ENCODE measurements at regions not wholly inside any gene's neighbourhood (a gene's known extent, or its start where the extent isn't known, plus 50 kb on each side); places are given as distances from the start of the nearest gene placed in this dataset.

- H3K4me3 Mint-ChIP-seq = no peak overlapping the region
- no peaks in the 10 kb centered on the region for H3K27me3 Mint-ChIP-seq (ENCODE audit: low read depth)
- H3K27ac Mint-ChIP-seq = no peak overlapping the region
- DNase-seq (ENCODE audit: low spot score) (no peak), ATAC-seq (no peak)
- peaks cover 5% of the 10 kb centered on the region for H3K9me3 Mint-ChIP-seq
- no peak for TF ChIP-seq USF2 (CRISPR knock-in tag; IDR thresholded peaks at IDR 0.05)
- TF ChIP-seq ETV6 (CRISPR knock-in tag; IDR thresholded peaks at IDR 0.05) = no peak
- TF ChIP-seq ESRRA (CRISPR knock-in tag; IDR thresholded peaks at IDR 0.05; ENCODE audit: borderline replicate concordance) = no peak
- no peak for TF ChIP-seq FOXP1 (CRISPR knock-in tag; IDR thresholded peaks at IDR 0.05; ENCODE audit: borderline replicate concordance)
- TF ChIP-seq USF1 (CRISPR knock-in tag; IDR thresholded peaks at IDR 0.05) = no peak
- TF ChIP-seq ATF2 (CRISPR knock-in tag; IDR thresholded peaks at IDR 0.05; ENCODE audit: borderline replicate concordance, low read depth) = no peak
- no peaks in the 10 kb centered on the region for H3K36me3 Mint-ChIP-seq
- ChIA-PET CTCF (no interaction called here), POLR2A (no interaction called here)
- H3K4me1 Mint-ChIP-seq = peaks cover 51% of the 10 kb centered on the region
Observed at GRCh38 chr1:56193656-56194055, 385.7 kb downstream of the PLPP3 start.

- DNase-seq (ENCODE audit: low spot score) (no peak), ATAC-seq (no peak)
- Mint-ChIP-seq H3K36me3 (no peaks in the 10 kb centered on the region), H3K4me3 (no peak overlapping the region), H3K4me1 (peaks cover 37% of the 10 kb centered on the region), H3K27ac (no peak overlapping the region), H3K9me3 (peaks cover 5% of the 10 kb centered on the region), H3K27me3 (ENCODE audit: low read depth) (no peaks in the 10 kb centered on the region)
- ChIA-PET CTCF (interaction anchor here (1.4 kb wide), 1 partner anchor 853 kb away, joined by 3 read pairs; no protein-coding TSS in a partner anchor), POLR2A (no interaction called here)
- TF ChIP-seq GABPB1 (CRISPR knock-in tag; IDR thresholded peaks at IDR 0.05) (no peak), IRF1 (CRISPR knock-in tag; IDR thresholded peaks at IDR 0.05) (no peak), ZNF416 (CRISPR knock-in tag; IDR thresholded peaks at IDR 0.05) (no peak), USF1 (CRISPR knock-in tag; IDR thresholded peaks at IDR 0.05) (no peak), ZNF281 (CRISPR knock-in tag; IDR thresholded peaks at IDR 0.05) (no peak), ZNF671 (CRISPR knock-in tag; IDR thresholded peaks at IDR 0.05) (no peak), MXD4 (CRISPR knock-in tag; IDR thresholded peaks at IDR 0.05; ENCODE audit: borderline replicate concordance) (no peak), JAZF1 (CRISPR knock-in tag; IDR thresholded peaks at IDR 0.05) (no peak), MLX (CRISPR knock-in tag; IDR thresholded peaks at IDR 0.05) (no peak), ESRRA (CRISPR knock-in tag; IDR thresholded peaks at IDR 0.05; ENCODE audit: borderline replicate concordance) (no peak), FOXJ3 (CRISPR knock-in tag; IDR thresholded peaks at IDR 0.05; ENCODE audit: borderline replicate concordance) (no peak)
Observed at GRCh38 chr1:56191369-56191768, 388.0 kb downstream of the PLPP3 start.
